ENCODE measurements at regions not wholly inside any gene's neighbourhood (a gene's known extent, or its start where the extent isn't known, plus 50 kb on each side); places are given as distances from the start of the nearest gene placed in this dataset.
"Not testable (repeated sequence)": the region's sequence is repeated elsewhere in the genome, so short reads cannot be mapped to it uniquely, and the experiment has no call there.

GRCh38 chr11:104699981-104700380 is 198.3 kb downstream of the CASP12 start:
- DNase-seq = no peak

GRCh38 chr11:104695065-104695463 is 203.2 kb downstream of the CASP12 start:
- DNase-seq = no peak

DNA sequence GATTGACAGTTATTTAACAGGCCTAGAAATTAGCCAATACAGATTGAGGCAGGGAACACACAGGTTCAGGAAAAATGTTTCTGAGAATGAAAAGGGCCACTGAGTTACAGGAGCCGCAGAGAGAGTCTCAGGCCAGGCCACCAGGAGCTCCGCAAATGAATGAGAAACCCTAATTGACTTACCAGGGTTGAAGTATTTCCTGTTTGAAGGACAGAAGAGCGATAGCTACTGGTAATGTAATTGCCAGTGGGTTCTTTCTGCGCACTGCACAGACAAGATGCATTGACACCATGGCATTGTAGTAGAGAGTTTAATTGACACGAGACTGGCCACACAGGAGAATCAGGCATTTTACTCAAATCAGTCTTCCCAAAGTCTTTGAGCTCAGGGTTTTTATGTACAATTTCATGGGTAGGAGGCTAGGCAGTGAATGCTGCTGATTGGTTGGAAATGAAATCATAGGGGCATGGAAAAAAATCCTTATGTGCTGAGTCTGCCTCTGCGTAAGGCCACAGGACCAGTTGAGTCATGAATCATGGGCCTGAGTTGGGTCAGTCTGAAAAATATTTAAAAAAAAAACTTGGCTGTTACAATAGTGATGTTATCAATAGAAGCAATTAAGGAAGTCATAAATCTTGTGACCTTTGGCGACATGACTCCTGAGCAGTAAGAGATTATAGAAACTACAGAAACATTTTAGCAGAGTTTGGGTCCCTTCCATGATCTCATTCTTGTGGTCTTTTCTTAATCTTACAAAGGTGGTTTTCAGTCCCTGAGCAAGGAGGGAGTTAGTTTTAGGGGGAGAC is 203.8 kb downstream of the CASP12 start:
- peak; percentile 25 for DNase-seq

GRCh38 chr11:104692751-104693150 is 205.5 kb downstream of the CASP12 start:
- DNase-seq = no peak

DNA sequence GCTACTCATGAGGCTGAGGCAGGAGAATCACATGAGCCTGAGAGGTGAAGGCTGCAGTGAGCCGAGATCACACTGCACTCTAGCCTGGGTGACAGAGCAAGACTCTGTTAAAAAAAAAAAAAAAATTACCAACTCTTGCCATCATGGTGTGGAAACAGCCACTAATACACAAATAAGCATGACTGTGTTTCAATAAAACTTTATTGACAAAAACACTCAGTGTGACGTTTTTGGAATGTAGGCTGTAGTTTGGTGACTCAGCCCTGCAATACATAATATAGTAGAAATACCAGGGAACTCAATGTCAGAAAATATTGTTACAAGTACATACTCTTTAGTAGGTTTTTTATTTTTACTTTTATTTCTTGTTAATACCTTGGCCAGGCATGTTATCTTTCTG is 207.1 kb downstream of the CASP12 start:
- DNase-seq = no peak

DNA sequence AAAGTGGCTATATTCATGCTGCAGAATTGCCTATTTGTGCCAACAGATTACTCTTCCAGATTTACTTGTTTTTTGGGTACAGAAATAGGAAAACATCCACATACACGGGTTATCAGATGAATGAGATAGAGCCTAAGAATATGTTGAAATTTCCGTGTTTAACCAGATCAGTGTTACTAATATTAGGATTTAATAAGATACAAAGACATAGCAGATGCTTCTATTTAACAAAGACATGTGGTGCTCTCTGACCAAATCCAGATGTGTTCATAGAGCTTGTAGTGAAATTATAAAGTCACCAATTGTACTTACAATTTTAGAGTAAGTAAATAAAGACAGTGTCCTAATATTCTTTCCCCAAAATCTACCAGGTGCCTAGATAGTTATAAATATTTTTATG is 208.0 kb downstream of the CASP12 start:
- DNase-seq = no peak

- DNase-seq = no peak
Measured at GRCh38 chr11:104688731-104689130, 209.5 kb downstream of the CASP12 start.

GRCh38 chr11:104682206-104682605 is 216.1 kb downstream of the CASP12 start:
- no peak for DNase-seq

- no peak for DNase-seq
Measured at GRCh38 chr11:104679258-104679657, 219.0 kb downstream of the CASP12 start.

GRCh38 chr11:104678408-104678807 is 219.9 kb downstream of the CASP12 start:
- DNase-seq = peak; percentile 39

DNA sequence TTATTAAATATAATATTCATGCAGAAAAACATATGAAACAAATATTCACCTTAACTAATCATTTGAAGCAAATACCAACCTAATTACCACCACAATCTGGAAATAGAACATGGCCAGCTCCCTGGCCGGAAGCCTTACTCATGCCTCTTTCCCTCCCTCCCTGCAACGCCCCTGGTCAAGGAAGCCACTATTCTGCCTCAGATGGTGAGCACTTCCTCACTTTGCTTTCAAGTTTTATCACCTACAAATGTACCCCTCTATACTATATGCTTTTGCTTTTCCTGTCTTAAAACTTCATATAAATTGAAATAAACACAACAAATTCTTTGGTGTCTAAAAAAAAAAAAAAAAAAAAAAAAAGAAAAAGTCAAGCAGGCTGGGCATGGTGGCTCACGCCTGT is 221.2 kb downstream of the CASP12 start:
- DNase-seq = not testable (repeated sequence)

DNA sequence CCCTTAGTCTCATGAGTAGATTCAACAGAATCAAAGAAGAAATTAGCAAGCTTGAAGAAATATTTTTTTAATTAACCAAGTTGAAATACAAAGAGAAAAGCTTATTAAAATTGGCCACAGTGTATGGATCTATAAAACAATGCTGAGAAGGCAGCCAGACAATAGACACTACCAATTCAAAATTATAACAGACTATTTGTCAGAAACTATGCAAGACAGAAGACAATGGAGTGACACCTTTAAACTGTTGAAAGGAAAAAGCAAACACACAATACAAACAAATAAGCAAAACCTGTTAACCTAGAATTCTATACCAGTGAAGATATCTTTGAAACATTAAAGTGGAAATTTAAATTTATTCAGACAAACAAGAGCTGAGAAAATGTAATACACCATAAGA is 225.4 kb downstream of the CASP12 start:
- no peak for DNase-seq

- DNase-seq = peak; percentile 62
Measured at GRCh38 chr11:104668797-104669463, 229.3 kb downstream of the CASP12 start.

GRCh38 chr11:104666624-104667023 is 231.6 kb downstream of the CASP12 start:
- no peak for DNase-seq

- DNase-seq = no peak
Measured at GRCh38 chr11:104665641-104666040, 232.6 kb downstream of the CASP12 start.

DNA sequence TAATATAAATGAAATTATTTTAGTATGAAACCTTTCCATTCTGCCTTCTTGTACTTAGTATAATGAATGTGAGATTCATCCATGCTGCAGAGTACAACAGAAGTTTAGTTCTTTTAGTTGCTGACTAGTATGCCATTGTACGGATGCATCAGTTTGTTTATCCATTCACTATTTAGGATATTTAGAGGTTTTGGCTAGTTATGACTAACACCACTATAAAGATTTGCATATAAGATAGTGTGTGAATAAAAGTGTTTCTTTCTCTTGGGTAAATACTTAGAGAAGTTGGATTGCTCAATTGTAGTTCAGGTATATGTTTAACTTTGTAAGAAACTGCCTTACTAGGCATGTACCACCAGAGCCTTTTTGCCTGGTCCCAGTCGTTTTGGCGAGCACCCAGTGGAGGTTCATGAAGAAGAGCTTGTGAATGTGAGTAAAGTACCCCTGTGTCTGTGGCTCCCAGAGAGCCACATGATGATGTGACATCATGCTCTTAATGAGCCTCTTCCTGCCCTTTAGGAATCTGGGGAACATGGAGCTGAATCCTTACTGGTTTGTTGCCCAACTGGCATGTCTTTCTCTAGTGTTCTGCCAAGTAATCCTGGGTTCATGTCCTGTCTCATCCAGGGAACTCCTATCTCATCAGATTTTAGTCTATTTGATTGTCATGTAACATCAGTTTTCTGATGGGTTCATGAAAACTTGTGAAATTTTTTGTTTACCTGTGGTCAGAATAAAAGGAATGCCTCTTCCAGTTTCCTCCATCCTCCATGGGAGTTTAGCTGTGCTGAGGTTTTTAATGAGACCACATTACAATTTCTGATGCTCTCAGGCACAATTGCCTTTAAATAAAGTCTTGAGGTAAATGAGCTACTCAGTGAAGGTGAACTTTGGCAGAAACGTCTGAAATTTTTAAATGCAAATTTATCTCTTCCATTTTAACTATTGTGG is 234.8 kb downstream of the CASP12 start:
- no peak for DNase-seq

DNA sequence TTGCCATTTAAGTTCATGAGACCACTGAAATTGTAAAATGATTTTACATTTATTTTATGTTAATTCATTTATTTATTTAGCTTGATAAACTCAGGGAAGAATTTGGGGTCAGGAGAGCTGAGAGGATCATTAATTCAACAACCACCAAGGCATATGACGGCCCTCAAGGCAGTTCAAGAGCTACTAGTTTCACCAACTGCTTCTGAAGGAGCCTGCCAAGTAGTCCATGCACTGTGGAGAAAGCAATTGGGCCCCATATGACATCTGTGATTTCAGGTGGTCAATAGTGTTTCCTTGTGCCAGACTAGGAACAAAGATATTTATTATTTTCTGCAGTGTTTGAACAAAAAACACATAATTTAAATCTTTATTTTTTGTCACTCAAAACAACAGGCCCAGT is 236.4 kb downstream of the CASP12 start:
- DNase-seq = no peak

GRCh38 chr11:104661471-104661870 is 236.8 kb downstream of the CASP12 start:
- DNase-seq = no peak

DNA sequence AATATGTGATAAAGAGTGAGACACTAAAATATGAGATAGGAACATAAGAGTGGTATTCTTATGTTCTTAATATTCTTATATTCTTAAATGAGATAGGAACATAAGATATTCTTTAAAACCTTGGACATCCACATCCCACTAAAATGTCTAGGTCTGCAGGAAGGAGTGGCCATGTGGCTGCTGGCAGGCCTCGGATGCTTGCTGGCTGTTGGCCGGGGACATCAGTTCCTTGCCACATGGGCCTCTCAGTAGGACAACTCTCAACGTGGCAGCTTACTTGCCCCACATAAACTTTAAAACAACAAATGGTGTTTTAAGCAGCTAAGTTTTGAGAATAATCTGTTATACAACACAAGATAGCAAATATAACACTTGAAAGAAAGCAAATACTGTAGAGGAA is 240.1 kb downstream of the CASP12 start:
- DNase-seq = no peak

DNA sequence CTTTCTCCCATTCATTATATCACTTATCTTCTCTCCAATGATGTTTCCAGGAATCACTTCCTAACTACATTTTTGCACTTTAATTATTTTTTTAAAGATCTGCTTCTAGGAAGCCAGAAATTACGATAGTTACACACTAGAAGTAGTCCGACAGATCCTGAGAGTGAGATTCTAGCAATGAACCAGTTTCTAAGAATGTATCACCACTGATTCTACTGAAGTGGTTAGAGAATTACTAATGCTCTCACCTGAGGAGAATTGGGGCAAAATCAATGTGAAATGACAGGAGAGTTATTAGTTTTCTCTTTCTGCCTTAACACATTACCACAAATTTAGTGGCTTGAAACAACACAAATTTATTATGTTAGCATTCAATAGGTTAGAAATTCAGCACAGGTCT is 241.2 kb downstream of the CASP12 start:
- no peak for DNase-seq

GRCh38 chr11:104655066-104655465 is 243.2 kb downstream of the CASP12 start:
- DNase-seq = no peak

DNA sequence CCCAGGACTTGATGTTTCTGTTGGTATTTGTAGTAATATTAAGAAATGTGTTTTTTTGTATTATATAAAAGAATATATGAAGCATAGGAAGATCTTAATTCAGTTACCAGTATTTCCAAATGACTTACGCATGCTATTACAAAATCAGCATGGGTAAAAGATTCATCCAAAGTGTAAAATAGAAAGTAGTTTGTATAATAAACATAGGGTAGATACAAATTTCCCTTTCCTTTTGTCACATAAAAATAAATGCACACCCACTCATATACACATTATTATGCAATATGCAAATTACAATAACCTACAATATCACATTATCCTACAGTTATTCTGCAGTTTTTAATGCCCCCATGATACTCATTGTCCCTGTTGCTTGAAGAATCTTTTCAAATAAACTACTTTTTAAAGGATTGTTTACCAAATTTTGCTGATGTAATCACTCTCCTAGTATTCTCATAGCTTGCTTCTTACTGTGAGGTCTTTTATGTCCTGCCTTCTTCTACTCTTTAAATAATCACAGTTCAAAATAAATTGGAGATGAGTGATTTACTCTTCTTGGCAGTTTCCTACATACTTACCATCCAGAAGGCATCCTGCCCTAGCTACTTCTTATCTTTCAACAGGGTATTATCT is 244.0 kb downstream of the CASP12 start:
- no peak for DNase-seq

DNA sequence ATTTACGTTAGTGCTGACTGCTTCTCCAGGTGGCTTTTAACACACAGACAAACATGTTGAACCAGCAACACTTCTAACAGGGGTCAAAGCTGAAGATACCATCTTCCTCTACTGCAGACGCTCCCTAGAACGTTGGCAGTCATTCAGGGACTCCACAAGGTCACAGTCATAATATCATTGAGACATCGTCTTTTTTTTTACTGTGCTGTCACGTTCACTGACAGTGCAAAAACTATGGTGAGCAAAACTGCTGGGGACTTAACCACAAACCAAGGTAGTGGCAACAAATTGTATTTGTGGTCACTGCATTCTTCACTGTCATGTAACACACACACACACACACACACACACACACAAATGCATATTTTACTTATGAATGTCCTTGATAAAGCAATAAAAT is 244.9 kb downstream of the CASP12 start:
- DNase-seq = no peak

Data from dermis blood vessel endothelial cell (primary cell).